SJSA1 (cell line): ENCODE measurements at regions not wholly inside any gene's neighbourhood (a gene's known extent, or its start where the extent isn't known, plus 50 kb on each side); places are given as distances from the start of the nearest gene placed in this dataset.
"Not testable (repeated sequence)": the region's sequence is repeated elsewhere in the genome, so short reads cannot be mapped to it uniquely, and the experiment has no call there.

Source experiments
- DNase-seq, 2 experiments: peaks; one replicate each; pipeline ENCODE4 v3.0.0-alpha.2; 2015 to 2020; ENCODE audit warnings: low spot score in 2 of 2, low read depth in 1 of 2
- H3K27ac ChIP-seq: fragments of 250-450 bp; sonication (Bioruptor Pico); 2 replicates; pipeline ENCODE4 v1.5.1; 2020; ENCODE audit warnings: mild to moderate bottlenecking, moderate library complexity
- H3K27me3 ChIP-seq: fragments of 250-450 bp; sonication (Bioruptor Pico); replicated peaks from 2 replicates; pipeline ENCODE4 v1.5.1; 2020; ENCODE audit warnings: mild to moderate bottlenecking, moderate library complexity
- H3K36me3 ChIP-seq: fragments of 250-450 bp; sonication (Bioruptor Pico); 2 replicates; pipeline ENCODE4 v1.5.1; 2020; ENCODE audit warnings: mild to moderate bottlenecking
- H3K4me1 ChIP-seq: fragments of 250-450 bp; sonication (Bioruptor Pico); replicated peaks from 2 replicates; pipeline ENCODE4 v1.6.1; 2021; ENCODE audit warnings: mild to moderate bottlenecking
- H3K4me3 ChIP-seq: fragments of 250-450 bp; sonication (Bioruptor Pico); 2 replicates; pipeline ENCODE4 v1.5.1; 2020; ENCODE audit warnings: mild to moderate bottlenecking
- H3K9me3 ChIP-seq: fragments of 250-450 bp; sonication (Bioruptor Pico); replicated peaks from 2 replicates; pipeline ENCODE4 v1.5.1; 2020; ENCODE audit warnings: mild to moderate bottlenecking

GRCh38 chr6:166710084-166710483 is 83.0 kb upstream of the RPS6KA2 start:
- H3K27me3 ChIP-seq: peaks cover 8% of the 10 kb centered on the region; the same call in 1 of the 2 replicates
- no peak overlapping the region for H3K27ac ChIP-seq
- 0 out of 2 replicates have a peak, but pooled peaks cover 6% of the 10 kb centered on the region for H3K9me3 ChIP-seq
- peaks cover 23% of the 10 kb centered on the region for H3K4me1 ChIP-seq
- H3K4me3 ChIP-seq: no peak overlapping the region
- H3K36me3 ChIP-seq: no peaks in the 10 kb centered on the region
- DNase-seq: no peak

- no peak overlapping the region for H3K27ac ChIP-seq
- H3K9me3 ChIP-seq: 0 out of 2 replicates have a peak, but pooled peaks cover 6% of the 10 kb centered on the region
- no peaks in the 10 kb centered on the region for H3K36me3 ChIP-seq
- H3K4me1 ChIP-seq: peaks cover 23% of the 10 kb centered on the region
- peaks cover 21% of the 10 kb centered on the region for H3K27me3 ChIP-seq
- no peak overlapping the region for H3K4me3 ChIP-seq
- DNase-seq: no peak
These were observed 81.4 kb upstream of the RPS6KA2 start for GRCh38 chr6:166708460-166708859.

GRCh38 chr6:166707045-166707444 is 80.0 kb upstream of the RPS6KA2 start:
- no peak for DNase-seq
- Histone ChIP-seq H3K4me1 (peaks cover 23% of the 10 kb centered on the region), H3K36me3 (no peaks in the 10 kb centered on the region), H3K9me3 (0 out of 2 replicates have a peak, but pooled peaks cover 6% of the 10 kb centered on the region), H3K4me3 (no peak overlapping the region), H3K27me3 (peaks cover 32% of the 10 kb centered on the region), H3K27ac (no peak overlapping the region)

DNA sequence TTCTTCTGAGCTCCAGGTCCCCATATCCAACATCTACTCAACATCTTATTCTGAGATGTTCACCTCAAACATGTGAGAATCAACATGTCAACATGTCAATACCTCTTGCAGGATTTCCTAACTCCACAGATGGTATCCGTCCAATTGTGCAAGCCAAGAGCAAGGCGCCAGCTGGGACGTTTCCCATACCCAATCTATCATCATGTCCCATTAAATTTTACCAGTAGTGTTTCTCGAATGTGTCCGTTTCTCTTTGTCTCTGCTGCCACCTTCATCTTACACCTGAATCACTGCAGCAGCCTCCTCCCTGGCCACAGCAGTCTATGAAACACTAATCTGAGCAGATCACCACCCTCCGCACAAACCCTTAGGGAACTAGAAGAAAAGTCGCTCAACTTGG is 78.0 kb upstream of the RPS6KA2 start:
- no peak overlapping the region for H3K27ac ChIP-seq
- no peaks in the 10 kb centered on the region for H3K36me3 ChIP-seq
- no peak overlapping the region for H3K4me3 ChIP-seq
- no peak for DNase-seq
- no peaks in the 10 kb centered on the region for H3K9me3 ChIP-seq
- peaks cover 41% of the 10 kb centered on the region for H3K27me3 ChIP-seq
- peaks cover 14% of the 10 kb centered on the region for H3K4me1 ChIP-seq

- Histone ChIP-seq H3K4me3 (no peak overlapping the region), H3K9me3 (no peaks in the 10 kb centered on the region), H3K36me3 (no peaks in the 10 kb centered on the region), H3K27ac (no peak overlapping the region), H3K27me3 (peaks cover 41% of the 10 kb centered on the region), H3K4me1 (peaks cover 5% of the 10 kb centered on the region)
- no peak for DNase-seq
These were observed 77.1 kb upstream of the RPS6KA2 start for GRCh38 chr6:166704171-166704570.

DNA sequence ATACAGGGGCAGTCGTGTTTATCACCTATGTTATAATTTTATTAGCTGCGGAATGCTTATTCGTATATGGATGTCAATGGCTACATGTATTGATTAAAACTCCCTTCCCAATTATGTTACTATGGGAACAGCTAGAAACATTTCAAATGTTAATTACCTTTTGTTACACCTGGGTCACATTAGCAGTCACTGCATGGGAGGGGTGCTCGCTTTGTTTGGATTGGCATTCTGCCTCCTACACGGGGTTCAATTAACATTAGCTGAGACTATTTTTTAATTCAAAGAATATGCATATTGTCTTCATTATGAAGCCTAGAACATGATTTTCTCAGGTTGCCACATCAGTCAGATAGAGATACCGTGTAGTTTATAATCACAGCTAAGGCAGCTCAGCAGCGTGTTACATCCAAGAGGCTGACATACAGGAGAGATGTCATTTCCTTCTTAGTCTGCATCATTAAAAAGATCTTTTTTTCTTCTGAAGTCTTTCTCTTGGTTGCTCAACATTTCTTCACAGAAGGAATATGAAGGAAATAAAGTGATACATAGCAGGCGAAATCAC is 76.2 kb upstream of the RPS6KA2 start:
- DNase-seq: no peak
- Histone ChIP-seq H3K36me3 (no peaks in the 10 kb centered on the region), H3K27me3 (peaks cover 41% of the 10 kb centered on the region), H3K27ac (no peak overlapping the region), H3K4me1 (no peaks in the 10 kb centered on the region), H3K9me3 (no peaks in the 10 kb centered on the region), H3K4me3 (no peak overlapping the region)

DNA sequence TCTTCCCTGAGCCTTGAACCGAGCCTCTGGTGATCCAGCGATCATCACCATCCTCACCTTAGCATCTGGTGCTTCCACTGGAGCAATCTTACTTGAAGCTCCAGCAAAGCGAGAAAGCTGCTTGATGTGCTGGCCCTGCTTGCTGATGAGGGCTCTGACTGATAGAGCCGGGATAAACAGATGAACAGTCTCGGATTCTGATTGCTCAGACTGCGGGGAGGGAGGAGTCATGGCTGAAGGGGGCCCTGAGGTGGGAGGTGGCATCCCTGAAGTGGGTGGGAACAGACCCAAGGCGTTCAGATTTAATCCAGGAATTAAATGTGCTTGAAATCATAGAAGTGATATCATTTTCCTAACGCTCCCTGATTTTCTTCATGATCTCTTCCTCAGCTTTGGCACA is 74.4 kb upstream of the RPS6KA2 start:
- not testable (repeated sequence) for H3K4me3 ChIP-seq, H3K27ac ChIP-seq, DNase-seq, H3K9me3 ChIP-seq, H3K4me1 ChIP-seq, H3K36me3 ChIP-seq
- H3K27me3 ChIP-seq: peaks cover 41% of the 10 kb centered on the region

DNA sequence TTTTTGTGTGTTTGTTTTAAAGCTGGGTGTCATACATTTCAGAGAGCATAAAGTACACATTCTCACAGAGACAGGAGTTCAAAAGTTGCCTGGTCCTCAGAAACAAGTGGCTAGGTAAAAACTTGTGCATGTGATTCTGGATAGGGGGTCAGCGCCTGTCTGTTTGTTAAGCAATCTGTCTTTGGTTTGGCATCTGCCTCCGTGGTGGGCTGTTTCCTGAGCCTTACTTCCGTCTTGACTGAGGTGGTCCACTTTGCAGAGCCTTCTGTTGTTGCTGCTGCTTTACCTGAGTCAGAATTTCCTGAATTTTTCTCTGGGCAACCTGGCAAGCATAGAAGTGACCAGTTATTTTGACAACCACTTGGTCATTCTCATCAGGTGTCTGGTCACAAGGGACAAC is 73.8 kb upstream of the RPS6KA2 start:
- H3K27me3 ChIP-seq: peaks cover 38% of the 10 kb centered on the region
- H3K27ac ChIP-seq, H3K9me3 ChIP-seq, H3K4me1 ChIP-seq, DNase-seq, H3K4me3 ChIP-seq, H3K36me3 ChIP-seq: not testable (repeated sequence)

DNA sequence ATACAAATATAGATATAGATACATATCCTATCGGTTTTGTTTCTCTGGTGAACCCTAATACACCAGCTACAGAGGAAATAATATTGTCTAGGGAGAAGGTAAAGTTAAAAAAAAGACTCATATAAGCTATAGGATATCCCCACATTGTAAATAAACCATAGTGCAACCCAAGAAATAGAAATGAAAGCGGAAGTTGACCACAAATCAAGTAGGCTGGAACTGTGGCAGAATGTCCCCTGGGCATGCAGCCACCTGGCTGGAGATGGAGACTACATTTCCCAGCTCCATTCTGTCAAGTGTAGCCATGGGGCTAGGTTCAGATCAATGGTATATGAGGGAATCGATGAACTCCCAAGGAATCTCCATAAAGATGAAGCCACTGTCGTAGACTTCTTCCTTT is 70.1 kb upstream of the RPS6KA2 start:
- peaks cover 9% of the 10 kb centered on the region for H3K27me3 ChIP-seq
- H3K36me3 ChIP-seq: no peaks in the 10 kb centered on the region
- no peaks in the 10 kb centered on the region for H3K4me1 ChIP-seq
- H3K9me3 ChIP-seq: 0 out of 2 replicates have a peak, but pooled peaks cover 3% of the 10 kb centered on the region
- DNase-seq: no peak
- H3K27ac ChIP-seq: no peak overlapping the region
- no peak overlapping the region for H3K4me3 ChIP-seq

GRCh38 chr6:166693880-166694279 is 66.8 kb upstream of the RPS6KA2 start:
- DNase-seq: no peak
- 0 out of 2 replicates have a peak, but pooled peaks cover 3% of the 10 kb centered on the region for H3K9me3 ChIP-seq
- H3K4me1 ChIP-seq: peaks cover 7% of the 10 kb centered on the region
- H3K27ac ChIP-seq: no peak overlapping the region
- H3K36me3 ChIP-seq: no peaks in the 10 kb centered on the region
- no peak overlapping the region for H3K4me3 ChIP-seq
- H3K27me3 ChIP-seq: no peaks in the 10 kb centered on the region; the same call in 1 of the 2 replicates

- Histone ChIP-seq H3K27me3 (no peaks in the 10 kb centered on the region; the same call in 1 of the 2 replicates), H3K4me3 (no peak overlapping the region), H3K9me3 (0 out of 2 replicates have a peak, but pooled peaks cover 3% of the 10 kb centered on the region), H3K36me3 (no peaks in the 10 kb centered on the region), H3K27ac (no peak overlapping the region), H3K4me1 (peaks cover 7% of the 10 kb centered on the region)
- no peak for DNase-seq
These were observed 65.8 kb upstream of the RPS6KA2 start for GRCh38 chr6:166692723-166693302.

GRCh38 chr6:166691746-166692145 is 64.7 kb upstream of the RPS6KA2 start:
- Histone ChIP-seq H3K36me3 (no peaks in the 10 kb centered on the region), H3K9me3 (0 out of 2 replicates have a peak, but pooled peaks cover 3% of the 10 kb centered on the region), H3K27me3 (0 out of 2 replicates have a peak, but pooled peaks cover 8% of the 10 kb centered on the region), H3K4me1 (peaks cover 7% of the 10 kb centered on the region), H3K4me3 (no peak overlapping the region), H3K27ac (no peak overlapping the region)
- DNase-seq: no peak

DNA sequence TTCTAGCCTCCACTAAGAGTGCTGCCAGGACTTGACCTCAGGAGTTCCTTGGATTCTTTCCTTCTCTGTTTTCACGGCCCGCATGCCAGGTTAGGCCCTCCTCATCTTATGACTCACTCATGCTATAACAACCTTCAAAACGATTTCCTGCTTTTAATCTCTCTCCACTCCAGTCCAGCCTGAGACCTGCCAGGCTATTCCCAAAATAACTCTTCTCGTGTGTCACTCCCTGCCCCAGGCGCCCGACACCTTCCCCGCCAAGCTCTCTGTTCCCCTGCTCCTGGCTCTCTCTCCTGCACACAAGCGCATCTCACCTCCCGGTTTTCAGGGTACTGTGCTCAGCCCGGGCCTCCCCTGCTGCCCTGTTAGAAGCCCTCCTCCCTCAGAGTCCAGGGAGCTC is 64.1 kb upstream of the RPS6KA2 start:
- Histone ChIP-seq H3K4me3 (no peak overlapping the region), H3K9me3 (0 out of 2 replicates have a peak, but pooled peaks cover 3% of the 10 kb centered on the region), H3K27me3 (0 out of 2 replicates have a peak, but pooled peaks cover 10% of the 10 kb centered on the region), H3K4me1 (peaks cover 7% of the 10 kb centered on the region), H3K27ac (no peak overlapping the region), H3K36me3 (no peaks in the 10 kb centered on the region)
- DNase-seq: peak in 1 of 2 experiments; percentile 32

DNA sequence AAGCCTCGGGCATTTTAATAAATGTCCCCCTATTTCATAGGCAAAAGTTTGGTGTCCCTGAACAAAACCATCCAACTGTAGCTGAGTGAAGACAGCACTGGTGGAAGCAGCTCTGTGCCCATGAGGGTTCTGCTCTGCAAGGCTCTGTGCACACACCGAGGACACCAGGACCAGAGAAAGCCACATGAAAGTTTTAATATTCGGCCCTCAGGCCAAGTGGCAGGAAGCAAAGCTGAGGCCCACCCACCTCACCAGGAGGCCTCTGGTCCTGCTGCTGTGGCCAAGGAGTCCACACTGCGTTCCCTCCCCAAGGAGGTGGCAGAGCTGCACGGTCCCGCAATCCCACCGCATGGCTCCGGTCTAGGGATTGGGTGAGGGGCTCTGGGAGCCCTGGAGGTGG is 62.6 kb upstream of the RPS6KA2 start:
- Histone ChIP-seq H3K27ac (no peak overlapping the region), H3K4me3 (no peak overlapping the region), H3K27me3 (0 out of 2 replicates have a peak, but pooled peaks cover 10% of the 10 kb centered on the region), H3K4me1 (peaks cover 7% of the 10 kb centered on the region), H3K9me3 (0 out of 2 replicates have a peak, but pooled peaks cover 3% of the 10 kb centered on the region), H3K36me3 (no peaks in the 10 kb centered on the region)
- DNase-seq: no peak
